ENCODE measurements at regions not wholly inside any gene's neighbourhood (a gene's known extent, or its start where the extent isn't known, plus 50 kb on each side); places are given as distances from the start of the nearest gene placed in this dataset.
"Not testable (repeated sequence)": the region's sequence is repeated elsewhere in the genome, so short reads cannot be mapped to it uniquely, and the experiment has no call there.

- DNase-seq (ENCODE audit: extremely low read depth in 1 of 11, low read depth in 9 of 11, low spot score in 4 of 11), result no peak
These were observed 80.2 kb downstream of the SH2D1A start for GRCh38 chrX:124426288-124427169.

- no peak for DNase-seq (ENCODE audit: extremely low read depth in 1 of 11, low read depth in 9 of 11, low spot score in 4 of 11)
These were observed 86.8 kb downstream of the SH2D1A start for GRCh38 chrX:124433186-124433585.

- DNase-seq (ENCODE audit: extremely low read depth in 1 of 11, low read depth in 9 of 11, low spot score in 4 of 11), result peak in 3 of 11 donors; percentile 1 to 6 (median 4)
These were observed 89.3 kb downstream of the SH2D1A start for GRCh38 chrX:124435616-124436015.

DNA sequence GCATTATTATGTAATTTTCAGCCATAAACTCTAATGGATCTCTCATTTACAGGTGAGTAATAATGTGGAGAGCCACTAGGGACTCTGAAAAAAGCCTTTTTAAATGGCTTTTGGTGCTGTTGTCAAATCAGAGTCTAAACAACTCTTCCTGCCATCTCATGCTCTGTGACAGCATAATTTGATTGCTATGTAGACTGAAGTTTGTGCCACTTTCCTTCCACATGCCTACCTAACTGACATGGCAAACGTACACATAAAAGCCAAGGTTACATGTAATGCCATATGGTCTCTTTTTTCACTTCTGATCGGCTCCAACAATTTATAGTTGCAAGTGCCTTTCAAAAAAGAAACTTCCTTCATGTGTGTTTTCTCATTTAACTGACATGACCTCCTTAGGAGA, 94.3 kb downstream of the SH2D1A start:
- DNase-seq (ENCODE audit: extremely low read depth in 1 of 11, low read depth in 9 of 11, low spot score in 4 of 11), result no peak

DNA sequence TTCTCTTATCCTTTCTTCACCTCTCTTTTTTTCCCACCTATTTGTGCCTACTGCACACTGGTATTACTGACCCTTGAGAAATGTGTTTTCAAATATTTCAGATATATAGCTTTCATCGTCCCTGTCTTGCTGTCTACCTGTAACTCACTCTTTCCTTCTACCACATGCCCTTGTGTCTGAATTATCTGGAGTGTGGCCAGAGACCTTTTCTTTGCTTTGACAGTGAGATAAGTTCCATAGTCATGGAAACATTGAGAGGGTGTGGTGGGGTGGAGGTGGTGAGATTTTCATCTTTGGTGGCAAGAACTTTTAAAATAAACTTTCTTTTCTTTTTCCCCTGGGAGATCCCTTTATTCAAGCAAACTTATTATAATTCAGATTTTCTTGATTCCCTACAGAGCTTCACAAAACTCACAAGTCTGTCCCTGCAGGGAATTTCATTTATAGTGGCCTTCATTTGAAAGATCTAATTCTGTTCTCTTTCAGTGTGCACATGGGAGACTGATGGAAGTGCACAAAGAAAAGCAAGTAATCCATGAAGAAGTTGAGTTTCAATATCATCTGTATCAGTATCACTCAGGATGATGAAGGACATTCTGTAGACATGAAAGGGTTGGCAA, 95.7 kb downstream of the SH2D1A start:
- DNase-seq (ENCODE audit: extremely low read depth in 1 of 11, low read depth in 9 of 11, low spot score in 4 of 11), result no peak

DNA sequence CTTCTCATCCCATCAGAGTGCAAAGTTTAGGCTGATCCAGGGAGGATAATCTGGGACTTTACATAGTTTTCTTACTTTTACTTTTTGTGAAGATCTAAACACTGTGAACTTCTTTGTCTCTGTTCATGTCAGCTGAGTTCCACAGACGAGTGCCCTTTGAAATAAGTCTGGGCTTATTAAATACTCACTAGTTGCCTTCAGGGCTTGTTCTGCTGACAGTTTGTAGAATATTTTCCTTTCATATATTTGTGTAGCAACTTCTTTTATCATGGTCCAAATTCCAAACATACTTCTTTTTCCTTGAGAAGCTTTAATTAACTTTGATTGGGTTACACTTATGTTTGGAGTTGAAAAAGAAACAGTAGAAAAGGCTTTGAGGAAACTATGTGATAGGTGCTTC, 109.6 kb downstream of the SH2D1A start:
- DNase-seq (ENCODE audit: extremely low read depth in 1 of 11, low read depth in 9 of 11, low spot score in 4 of 11), result no peak

DNA sequence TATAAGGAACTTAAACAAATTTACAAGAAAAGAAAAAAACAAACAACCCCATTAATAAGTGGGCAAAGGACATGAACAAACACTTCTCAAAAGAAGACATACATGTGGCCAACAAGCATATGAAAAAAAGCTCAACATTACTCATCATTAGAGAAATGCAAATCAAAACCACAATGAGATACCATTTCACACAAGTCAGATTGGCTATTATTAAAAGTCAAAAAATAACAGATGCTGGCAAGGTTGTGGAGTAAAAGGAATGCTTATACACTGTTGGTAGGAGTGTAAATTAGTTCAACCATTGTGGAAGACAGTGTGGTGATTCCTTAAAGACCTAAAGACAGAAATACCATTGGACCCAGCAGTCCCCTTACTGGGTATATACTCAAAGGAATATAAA, 113.5 kb downstream of the SH2D1A start:
- not testable (repeated sequence) for DNase-seq (ENCODE audit: extremely low read depth in 1 of 11, low read depth in 9 of 11, low spot score in 4 of 11)

GRCh38 chrX:124462931-124463330, 116.6 kb downstream of the SH2D1A start:
- no peak for DNase-seq (ENCODE audit: extremely low read depth in 1 of 11, low read depth in 9 of 11, low spot score in 4 of 11)

- no peak for DNase-seq (ENCODE audit: extremely low read depth in 1 of 11, low read depth in 9 of 11, low spot score in 4 of 11)
These were observed 120.8 kb downstream of the SH2D1A start for GRCh38 chrX:124467202-124467601.

GRCh38 chrX:124475358-124475757, 129.0 kb downstream of the SH2D1A start:
- DNase-seq (ENCODE audit: extremely low read depth in 1 of 11, low read depth in 9 of 11, low spot score in 4 of 11), result no peak

DNA sequence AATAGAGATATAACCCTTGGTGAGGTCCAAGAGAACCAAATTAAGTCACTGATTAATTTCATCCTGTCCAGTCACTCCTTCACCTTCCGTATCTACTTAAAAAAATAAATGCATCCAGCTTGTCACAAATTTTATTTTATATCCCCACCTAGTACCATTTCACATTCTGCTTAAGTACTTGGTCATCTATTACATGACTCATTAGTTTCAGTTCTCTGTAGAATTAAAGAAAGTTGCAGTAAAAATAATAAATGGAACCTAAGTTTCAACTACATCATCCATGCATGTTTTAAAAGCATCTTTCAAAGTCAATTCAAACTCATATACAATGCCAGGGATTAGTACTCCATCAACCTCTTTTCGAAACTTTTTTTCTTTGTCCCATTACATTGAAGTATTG, 130.2 kb downstream of the SH2D1A start:
- DNase-seq (ENCODE audit: extremely low read depth in 1 of 11, low read depth in 9 of 11, low spot score in 4 of 11), result no peak

DNA sequence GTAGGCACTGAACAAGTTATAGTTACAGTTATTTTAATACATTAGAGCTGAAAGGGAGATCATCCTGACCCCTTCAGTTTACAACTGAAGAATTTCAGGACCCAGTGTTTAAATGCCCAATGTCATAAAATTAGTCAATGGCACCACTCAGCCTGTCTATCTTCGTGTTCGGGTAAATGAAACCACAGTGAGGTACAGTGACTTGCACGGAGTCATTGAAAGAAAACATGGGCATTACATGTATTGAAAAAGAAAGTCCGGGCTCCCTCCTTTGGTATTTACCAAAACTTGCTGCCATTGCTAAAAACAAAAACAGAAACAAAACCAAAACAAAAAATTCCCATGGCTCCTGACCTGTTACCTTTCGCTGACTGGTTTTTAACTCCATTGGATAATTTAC, 131.7 kb downstream of the SH2D1A start:
- no peak for DNase-seq (ENCODE audit: extremely low read depth in 1 of 11, low read depth in 9 of 11, low spot score in 4 of 11)

DNA sequence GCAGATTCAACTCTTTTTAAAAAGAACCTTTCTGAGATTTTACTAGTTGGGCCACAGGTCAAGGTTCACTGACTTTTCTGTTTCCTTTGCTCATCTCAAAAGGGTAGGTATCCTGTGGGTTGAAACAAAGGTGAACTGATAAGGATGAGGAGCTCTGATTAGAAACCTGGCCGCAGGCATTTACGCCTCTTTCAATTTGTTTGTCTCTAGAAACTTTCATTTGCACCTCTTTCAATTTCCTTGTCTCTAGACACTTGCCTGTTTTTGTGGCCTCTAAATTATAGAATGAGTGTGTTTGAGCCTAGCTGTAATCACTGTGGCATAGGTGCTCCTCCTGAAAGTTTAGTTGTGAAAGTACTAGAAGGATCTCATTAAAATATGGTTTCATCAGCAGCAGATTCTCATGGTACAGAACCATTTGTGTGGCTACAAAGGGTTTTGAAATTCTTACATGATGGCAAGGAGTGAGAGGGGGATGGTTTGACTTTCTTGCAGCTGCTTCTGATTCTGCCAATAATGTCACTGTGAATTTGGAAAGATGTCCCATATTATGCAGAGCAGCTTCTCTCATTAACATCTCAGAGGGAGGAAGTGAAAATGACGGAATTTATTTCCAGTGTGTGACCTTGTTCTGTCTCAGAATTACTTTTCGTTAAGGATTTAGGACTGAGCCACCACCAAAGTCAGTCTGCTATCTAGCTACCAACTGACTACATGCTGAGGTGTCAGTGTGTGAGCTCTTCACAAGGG, 142.2 kb downstream of the SH2D1A start:
- DNase-seq (ENCODE audit: extremely low read depth in 1 of 11, low read depth in 9 of 11, low spot score in 4 of 11), result no peak

DNA sequence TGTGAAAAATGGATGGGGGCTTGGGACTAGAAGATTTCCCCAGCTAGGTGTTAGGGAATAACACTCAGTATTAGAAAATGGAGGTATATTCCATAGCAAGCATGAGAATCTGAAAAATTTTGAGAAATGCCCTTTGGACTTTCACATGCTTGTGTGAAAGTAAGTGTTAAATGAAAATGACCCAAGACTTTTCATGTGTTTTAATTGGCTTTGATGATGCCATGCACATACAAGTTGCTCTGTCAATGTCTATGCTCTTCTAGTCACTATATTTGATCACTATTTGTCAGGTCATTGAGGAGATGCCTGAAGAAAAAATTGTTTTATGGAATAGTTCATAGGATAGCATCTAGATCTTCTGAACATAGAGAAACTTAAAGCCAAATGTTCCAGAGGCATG, 147.6 kb downstream of the SH2D1A start:
- DNase-seq (ENCODE audit: extremely low read depth in 1 of 11, low read depth in 9 of 11, low spot score in 4 of 11), result no peak

DNA sequence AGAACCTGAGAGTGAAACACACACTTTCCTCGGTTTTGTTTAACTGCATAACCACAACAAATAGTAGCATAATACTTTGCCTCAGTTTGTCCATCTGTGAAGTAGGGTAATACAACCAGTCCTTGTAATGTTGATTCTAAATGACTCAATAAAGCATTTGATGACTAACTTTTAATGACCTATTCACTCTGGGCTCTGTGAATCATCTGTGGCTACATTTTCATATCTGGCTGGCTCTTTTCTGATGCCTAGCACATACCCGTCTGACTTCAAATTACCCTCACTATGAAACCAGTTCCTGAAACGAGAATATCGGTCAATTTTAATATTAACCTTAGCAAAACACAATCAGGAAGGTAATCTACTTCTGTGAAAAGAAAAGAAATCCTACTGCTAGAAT, 151.0 kb downstream of the SH2D1A start:
- no peak for DNase-seq (ENCODE audit: extremely low read depth in 1 of 11, low read depth in 9 of 11, low spot score in 4 of 11)

GRCh38 chrX:124501586-124501985, 155.2 kb downstream of the SH2D1A start:
- DNase-seq (ENCODE audit: extremely low read depth in 1 of 11, low read depth in 9 of 11, low spot score in 4 of 11), result no peak

DNA sequence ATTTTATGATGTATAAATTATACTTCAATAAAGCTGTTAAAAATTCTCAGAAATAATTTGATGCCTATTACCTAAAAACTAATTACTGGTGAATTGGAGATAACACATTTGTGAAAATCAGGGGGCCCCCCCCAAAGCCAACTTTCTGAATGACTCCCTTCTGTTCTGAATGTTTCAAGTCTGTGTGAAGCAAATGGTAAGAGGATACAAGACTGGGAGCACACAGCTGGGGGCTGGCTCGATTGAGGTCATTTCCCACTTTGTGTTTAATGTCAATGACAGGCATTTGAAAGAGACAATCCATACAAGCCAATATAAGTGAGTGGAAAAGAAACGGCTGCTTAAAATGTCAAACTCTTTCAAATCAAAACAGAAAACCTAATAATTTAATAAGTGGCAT, 155.8 kb downstream of the SH2D1A start:
- DNase-seq (ENCODE audit: extremely low read depth in 1 of 11, low read depth in 9 of 11, low spot score in 4 of 11), result no peak

GRCh38 chrX:124502599-124502998, 156.2 kb downstream of the SH2D1A start:
- DNase-seq (ENCODE audit: extremely low read depth in 1 of 11, low read depth in 9 of 11, low spot score in 4 of 11), result no peak

GRCh38 chrX:124504111-124504983, 158.0 kb downstream of the SH2D1A start:
- DNase-seq (ENCODE audit: extremely low read depth in 1 of 11, low read depth in 9 of 11, low spot score in 4 of 11), result no peak

All from renal cortex interstitium (tissue), 11 donors.